ENCODE measurements at regions not wholly inside any gene's neighbourhood (a gene's known extent, or its start where the extent isn't known, plus 50 kb on each side); places are given as distances from the start of the nearest gene placed in this dataset.

- TF ChIP-seq EP300 (IDR thresholded peaks at IDR 0.05): no peak
- TF ChIP-seq CTCF (IDR thresholded peaks at IDR 0.05): no peak
Measured at GRCh38 chr5:82439750-82440445, 161.7 kb upstream of the RPS23 start.

Data from tibial nerve (tissue), 4 donors.